NCI-H1417 (cell line): ENCODE measurements at regions not wholly inside any gene's neighbourhood (a gene's known extent, or its start where the extent isn't known, plus 50 kb on each side); places are given as distances from the start of the nearest gene placed in this dataset.
A peak's percentile ranks its signal among the peaks of the same experiment; 100 is the strongest.

Experiments used
- DNase-seq, 3 experiments: peaks; one replicate each; lab custom pipeline; 2025; lab: John Stamatoyannopoulos, UW

GRCh38 chr12:39240587-39240986, 202.3 kb downstream of the KIF21A start:
- no peak for DNase-seq

- DNase-seq, result no peak
Observed at GRCh38 chr12:39239490-39240486, 203.1 kb downstream of the KIF21A start.

DNA sequence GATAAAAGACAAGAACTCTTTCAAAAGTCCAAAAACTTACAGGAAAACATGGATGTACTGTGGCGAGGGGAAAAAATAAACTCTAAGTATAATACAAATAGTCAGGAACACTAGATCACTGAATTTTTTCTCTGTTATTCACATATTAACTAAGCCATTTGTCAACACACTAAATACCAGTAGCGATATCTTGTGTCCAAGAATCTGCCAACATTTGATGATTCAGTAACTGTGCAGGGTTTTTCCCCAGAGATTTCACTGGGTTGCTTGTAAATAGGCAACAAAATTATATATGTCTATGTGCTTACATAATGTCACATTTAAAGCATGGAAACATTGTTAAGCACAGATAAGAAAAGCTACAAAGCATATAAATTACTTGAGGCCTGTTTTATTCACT, 205.9 kb downstream of the KIF21A start:
- DNase-seq, result no peak

- DNase-seq, result no peak
Observed at GRCh38 chr12:39235990-39236767, 206.7 kb downstream of the KIF21A start.

DNA sequence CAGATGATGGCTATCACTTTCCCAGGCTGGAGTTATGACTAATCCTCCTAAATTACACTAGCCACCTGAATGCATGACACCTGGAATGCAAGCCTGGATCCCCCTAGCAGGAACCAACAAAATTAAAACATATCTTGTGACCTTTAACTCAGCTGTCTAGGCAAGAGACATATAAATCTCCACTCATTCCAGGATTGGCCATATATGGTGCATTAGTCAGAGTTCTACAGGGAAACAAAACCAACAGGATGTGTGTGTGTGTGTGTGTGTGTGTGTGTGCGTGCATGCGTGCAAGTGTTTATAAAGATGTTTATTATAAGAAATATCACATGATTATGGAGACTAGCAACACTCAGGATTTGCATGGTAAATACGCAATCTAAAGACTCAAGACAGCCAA, 212.8 kb downstream of the KIF21A start:
- DNase-seq, result no peak

DNA sequence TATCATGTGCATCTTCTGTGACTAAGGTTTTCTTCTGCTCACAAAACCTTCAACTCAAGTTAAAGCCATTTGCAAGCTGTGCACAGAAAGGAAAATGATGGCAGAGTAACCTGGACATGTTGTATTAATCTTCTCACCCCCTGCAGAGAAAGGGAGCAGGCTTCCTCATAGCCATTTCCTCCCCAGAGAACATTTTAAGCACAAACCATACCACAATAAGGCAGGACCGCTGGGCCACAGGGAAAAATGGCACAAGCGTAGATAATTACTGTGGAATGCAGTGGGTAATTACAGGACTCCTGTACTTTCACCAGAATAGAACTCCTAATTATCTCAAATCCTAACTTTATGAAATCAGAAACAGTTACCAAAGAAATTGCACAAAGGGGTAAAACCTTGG, 215.7 kb downstream of the KIF21A start:
- peak in 2 of 3 experiments; percentile 4 to 32 for DNase-seq

- DNase-seq, result no peak
Observed at GRCh38 chr12:39224971-39225370, 217.9 kb downstream of the KIF21A start.

- DNase-seq, result no peak
Observed at GRCh38 chr12:39205969-39206368, 237.0 kb downstream of the KIF21A start.

- peak in 1 of 3 experiments; percentile 30 for DNase-seq
Observed at GRCh38 chr12:39199351-39199750, 243.6 kb downstream of the KIF21A start.

DNA sequence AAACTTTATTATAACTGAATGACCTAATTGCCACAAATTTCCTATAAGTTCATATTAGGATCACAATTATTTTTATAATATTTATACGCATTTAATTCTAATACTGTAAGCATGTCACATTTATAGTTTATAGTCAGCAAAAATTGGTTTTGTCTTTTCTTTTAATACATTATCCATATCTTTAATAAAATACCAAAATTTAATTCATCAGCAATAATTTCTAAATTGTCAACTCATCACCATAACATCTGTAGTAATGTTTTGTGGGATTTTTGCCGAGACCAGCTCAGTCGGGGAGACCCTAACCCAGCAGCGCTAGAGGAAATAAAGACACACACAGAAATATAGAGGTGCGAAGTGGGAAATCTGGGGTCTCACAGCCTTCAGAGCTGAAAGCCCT, 254.2 kb downstream of the KIF21A start:
- no peak for DNase-seq

- DNase-seq, result no peak
Observed at GRCh38 chr12:39186744-39187143, 256.2 kb downstream of the KIF21A start.

DNA sequence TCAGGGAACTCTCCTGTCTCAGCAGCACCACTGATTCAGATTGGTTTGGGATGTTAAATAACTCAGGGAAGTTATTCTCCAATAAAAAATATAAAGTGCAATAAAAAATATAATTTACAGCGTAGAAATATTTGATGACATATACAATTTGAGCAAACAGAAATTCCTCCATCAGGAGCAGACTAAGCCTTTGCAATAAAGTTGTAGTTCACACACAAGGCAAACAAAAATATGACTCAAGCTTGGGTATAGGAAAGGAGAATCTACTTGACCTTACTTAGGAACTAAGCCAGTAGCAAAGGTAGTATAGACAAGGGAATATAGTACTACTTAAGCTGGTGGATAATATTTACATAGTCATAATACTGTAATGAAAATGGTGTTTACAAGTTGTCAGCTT, 264.1 kb downstream of the KIF21A start:
- no peak for DNase-seq

GRCh38 chr12:39176356-39176755, 266.6 kb downstream of the KIF21A start:
- no peak for DNase-seq

- no peak for DNase-seq
Observed at GRCh38 chr12:39173726-39174125, 268.3 kb upstream of the CPNE8 start.

- DNase-seq, result no peak
Observed at GRCh38 chr12:39165338-39165737, 259.9 kb upstream of the CPNE8 start.

DNA sequence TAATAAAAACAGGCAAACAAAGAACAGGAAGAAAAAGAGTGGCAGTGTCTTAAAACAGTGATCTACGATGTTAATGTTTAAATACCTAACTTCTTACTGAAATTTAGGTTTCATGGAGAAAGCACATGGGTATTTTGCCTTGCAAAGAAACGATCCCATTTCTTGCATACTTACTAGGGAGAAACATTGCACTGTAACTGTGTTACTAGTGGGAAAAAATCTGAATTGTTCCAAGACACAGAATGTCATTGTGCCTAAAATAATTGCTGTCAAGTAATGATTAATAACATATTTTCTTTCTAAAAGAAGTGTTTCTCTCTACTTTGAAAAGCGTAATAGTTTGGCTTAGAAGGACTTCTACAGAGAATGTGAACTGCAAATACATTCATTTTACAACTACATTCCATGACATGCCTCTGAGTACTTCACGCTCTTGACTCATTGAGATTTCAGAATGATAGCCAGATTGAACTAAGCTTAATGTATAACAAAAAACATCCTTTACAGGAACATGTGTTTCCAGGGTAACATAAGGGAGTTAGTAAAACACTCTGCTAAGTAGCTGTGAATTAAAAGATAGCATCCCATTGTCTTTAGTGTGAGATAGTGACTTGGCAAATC, 256.2 kb upstream of the CPNE8 start:
- no peak for DNase-seq

DNA sequence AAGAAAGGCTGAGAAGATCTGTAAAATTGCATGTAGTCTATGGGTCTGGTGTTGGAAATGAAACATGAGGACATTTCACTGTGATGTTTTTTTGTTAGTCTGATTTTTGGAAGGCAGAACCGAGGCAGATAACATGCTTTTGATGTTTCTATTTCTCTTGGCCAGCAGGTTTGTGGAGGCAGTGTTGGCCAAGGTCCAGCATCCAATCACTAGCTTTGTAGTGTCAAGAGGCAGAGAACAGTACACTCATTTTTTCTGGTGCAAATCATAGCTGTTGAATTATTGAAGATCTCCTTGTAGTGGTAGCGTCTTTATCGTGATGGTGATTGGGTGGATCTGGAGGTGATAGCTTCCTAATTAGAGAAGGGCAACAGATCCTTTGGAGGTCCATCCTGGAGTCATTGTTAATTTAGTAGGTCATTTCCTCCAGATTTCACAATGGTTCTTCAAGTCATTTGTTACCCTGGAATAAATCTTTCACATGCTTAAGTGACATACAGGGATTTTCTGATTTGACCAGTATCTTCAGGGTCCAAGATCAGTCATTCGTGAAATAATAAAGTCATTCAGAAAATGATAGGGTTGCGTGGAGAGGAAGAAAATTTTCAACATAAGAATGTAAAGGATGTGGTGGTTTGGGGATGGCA, 252.4 kb upstream of the CPNE8 start:
- no peak for DNase-seq

DNA sequence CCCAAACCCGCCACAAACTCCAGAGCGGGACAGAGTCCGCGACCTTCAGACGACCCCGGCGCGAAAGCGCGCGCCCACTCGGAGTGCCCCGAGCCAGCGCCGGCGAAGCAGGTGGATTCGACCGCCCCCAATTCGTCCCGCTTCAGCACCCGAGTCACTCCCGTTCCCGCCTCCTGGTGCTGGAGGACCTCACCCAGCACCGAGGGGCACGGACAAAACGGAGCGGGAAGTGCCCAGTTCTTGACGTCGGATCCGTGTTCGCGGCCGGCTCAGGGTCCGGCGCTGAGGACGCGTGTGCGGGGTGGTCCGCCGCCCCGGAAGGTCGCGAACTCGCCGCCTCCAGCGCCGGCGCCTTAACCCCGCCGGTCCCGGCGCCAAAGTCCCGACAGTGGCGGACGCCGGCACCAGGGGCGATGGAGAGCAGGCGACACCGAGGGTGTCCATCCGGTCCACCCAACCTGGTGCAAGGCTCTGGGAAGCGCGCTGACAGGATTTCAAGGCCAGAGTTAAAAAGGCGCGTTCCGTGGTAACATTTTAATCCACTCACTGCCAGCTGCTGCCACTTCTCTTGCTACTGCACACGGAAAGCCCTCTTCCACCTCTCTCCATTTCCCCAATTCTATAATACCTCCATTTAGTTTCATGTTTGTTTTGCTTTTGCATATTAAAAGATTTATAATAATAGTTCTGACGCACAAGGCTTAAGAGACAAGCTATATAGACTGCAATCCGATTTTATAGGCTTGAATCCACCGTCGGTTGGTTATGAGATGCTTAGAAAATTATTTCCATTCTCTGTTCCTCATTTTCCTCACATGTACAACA, 240.0 kb upstream of the CPNE8 start:
- no peak for DNase-seq

DNA sequence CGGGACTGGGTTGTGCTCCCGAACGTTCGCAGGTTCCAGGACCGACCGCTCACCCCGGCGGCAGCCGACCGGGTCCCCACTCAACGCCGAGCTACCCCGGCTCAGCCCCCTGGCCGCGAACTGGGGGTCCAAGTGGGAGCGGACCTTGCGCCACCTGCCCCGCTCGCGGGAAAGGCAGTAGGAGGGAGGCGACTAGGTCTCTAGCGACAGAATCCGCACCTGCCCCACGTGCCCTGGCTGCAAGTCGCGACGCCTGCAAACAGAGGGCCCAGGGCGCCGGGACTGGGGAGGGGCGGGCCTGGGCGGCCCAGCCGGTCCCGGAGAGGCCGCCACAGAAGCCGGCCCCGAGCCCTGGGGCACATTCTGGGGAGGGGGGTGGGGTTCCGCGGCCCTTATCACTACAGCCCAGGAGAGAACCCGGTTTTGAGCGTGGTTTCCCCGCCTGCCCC, 239.2 kb upstream of the CPNE8 start:
- no peak for DNase-seq

- no peak for DNase-seq
Observed at GRCh38 chr12:39138268-39138667, 232.9 kb upstream of the CPNE8 start.

DNA sequence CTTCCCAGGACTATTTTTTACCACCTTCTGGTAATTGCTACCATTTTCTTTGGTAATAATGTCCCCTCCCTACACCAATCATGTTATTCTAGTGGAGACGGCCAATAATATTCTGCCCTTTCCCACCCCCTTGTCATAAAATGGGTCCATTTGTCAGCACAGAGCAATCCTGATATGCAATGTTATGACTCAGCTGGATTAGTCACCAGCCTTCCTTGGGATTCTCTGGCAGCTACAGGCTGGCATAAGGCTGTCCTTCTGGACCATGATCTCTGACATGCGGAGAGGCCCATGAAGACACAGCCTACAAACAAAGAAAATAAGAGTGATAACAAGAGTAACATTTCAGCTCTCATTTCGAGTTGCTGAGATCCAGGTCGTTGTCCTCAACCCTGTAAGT, 222.0 kb upstream of the CPNE8 start:
- no peak for DNase-seq
